OCI-LY7 (cell line): ENCODE measurements at regions not wholly inside any gene's neighbourhood (a gene's known extent, or its start where the extent isn't known, plus 50 kb on each side); places are given as distances from the start of the nearest gene placed in this dataset.

Source experiments
- BruUV-seq: library from RNA; stranded (reverse); fragments of 400-500 nt; replicated peaks from 2 replicates; lab custom pipeline; 2021; lab: Mats Ljungman, UMichigan
- CTCF ChIA-PET: fragments of 300-600 bp; sonication (Branson Sonifier 250); formaldehyde crosslinking; loops from one replicate; lab custom pipeline; 2022; ENCODE audit warnings: antibody characterized with exemption; ENCODE audit not compliant: unreplicated experiment; lab: Charles Lee
- POLR2A ChIA-PET: fragments of 300-600 bp; sonication (Branson Sonifier 250); formaldehyde crosslinking; loops from one replicate; lab custom pipeline; 2022; ENCODE audit warnings: antibody characterized with exemption; lab: Charles Lee
- DNase-seq: peaks from one replicate; pipeline ENCODE4 v3.0.0-alpha.2; 2015; ENCODE audit warnings: low spot score
- H2AFZ ChIP-seq: fragments of 200-600 bp; sonication (generic), shearing (Covaris generic); 2 replicates; pipeline ENCODE4 v1.6.1; 2014; ENCODE audit warnings: mild to moderate bottlenecking, antibody characterized with exemption, low read length, moderate library complexity
- H3K27ac ChIP-seq: fragments of 200-600 bp; sonication (generic); 2 replicates; pipeline ENCODE4 v1.5.1; 2014; ENCODE audit warnings: mixed run types, low read depth, mild to moderate bottlenecking, moderate library complexity, low read length, inconsistent platforms; ENCODE audit not compliant: poor library complexity, severe bottlenecking
- H3K36me3 ChIP-seq: fragments of 200-600 bp; sonication (generic); 2 replicates; pipeline ENCODE4 v1.6.1; 2014; ENCODE audit warnings: mild to moderate bottlenecking, antibody characterized with exemption, low read length, moderate library complexity, mixed read lengths; ENCODE audit not compliant: insufficient read depth
- H3K4me1 ChIP-seq: fragments of 200-600 bp; sonication (generic); 2 replicates; pipeline ENCODE4 v1.5.1; 2014; ENCODE audit warnings: mild to moderate bottlenecking, low read length; ENCODE audit not compliant: insufficient read depth, poor library complexity, severe bottlenecking
- H3K4me2 ChIP-seq: fragments of 200-600 bp; sonication (generic); 2 replicates; pipeline ENCODE4 v1.6.1; 2014; ENCODE audit warnings: mild to moderate bottlenecking, low read length
- H3K4me3 ChIP-seq: fragments of 200-600 bp; sonication (generic); 2 replicates; pipeline ENCODE4 v1.5.1; 2014; ENCODE audit warnings: mild to moderate bottlenecking, low read depth, low read length; ENCODE audit not compliant: poor library complexity, severe bottlenecking
- H3K79me2 ChIP-seq: fragments of 200-600 bp; sonication (generic); 2 replicates; pipeline ENCODE4 v1.6.1; 2016; ENCODE audit warnings: low read depth, mild to moderate bottlenecking, low read length, moderate library complexity, mixed read lengths; ENCODE audit not compliant: insufficient read depth
- H3K9me2 ChIP-seq: fragments of 200-600 bp; sonication (generic); 2 replicates; pipeline ENCODE4 v1.6.1; 2016; ENCODE audit warnings: mild to moderate bottlenecking, low read length, mixed read lengths; ENCODE audit not compliant: insufficient read depth
- H3K9me3 ChIP-seq: fragments of 200-600 bp; sonication (generic); 2 replicates; pipeline ENCODE4 v1.6.1; 2014; ENCODE audit warnings: mild to moderate bottlenecking, mixed run types, low read length, mixed read lengths
- H4K20me1 ChIP-seq: fragments of 200-600 bp; sonication (generic); 2 replicates; pipeline ENCODE4 v1.6.1; 2014; ENCODE audit warnings: mild to moderate bottlenecking, antibody characterized with exemption, low read length, moderate library complexity, mixed read lengths; ENCODE audit not compliant: insufficient read depth
- EZH2phosphoT487 ChIP-seq: fragments of 200-600 bp; sonication (generic); IDR thresholded peaks from 2 replicates; pipeline ENCODE4 v1.6.1; 2018; ENCODE audit warnings: low read depth, borderline replicate concordance, mild to moderate bottlenecking, mixed run types, antibody characterized with exemption, low read length, moderate library complexity, mixed read lengths
- intact Hi-C: fragments of 100-400 bp; cut with micrococcal nuclease; formaldehyde crosslinking; loops from one replicate; pipeline ENCODE4 v1.10.0; 2022; ENCODE audit not compliant: unreplicated experiment
- TF ChIP-seq, protein P1 (sequence below): fragments of 200-600 bp; sonication (generic); conservative IDR thresholded peaks from 2 replicates; pipeline ENCODE4 v1.5.1; 2014; ENCODE audit warnings: mild to moderate bottlenecking, antibody characterized with exemption, low read length, moderate library complexity, mixed read lengths

DNA sequence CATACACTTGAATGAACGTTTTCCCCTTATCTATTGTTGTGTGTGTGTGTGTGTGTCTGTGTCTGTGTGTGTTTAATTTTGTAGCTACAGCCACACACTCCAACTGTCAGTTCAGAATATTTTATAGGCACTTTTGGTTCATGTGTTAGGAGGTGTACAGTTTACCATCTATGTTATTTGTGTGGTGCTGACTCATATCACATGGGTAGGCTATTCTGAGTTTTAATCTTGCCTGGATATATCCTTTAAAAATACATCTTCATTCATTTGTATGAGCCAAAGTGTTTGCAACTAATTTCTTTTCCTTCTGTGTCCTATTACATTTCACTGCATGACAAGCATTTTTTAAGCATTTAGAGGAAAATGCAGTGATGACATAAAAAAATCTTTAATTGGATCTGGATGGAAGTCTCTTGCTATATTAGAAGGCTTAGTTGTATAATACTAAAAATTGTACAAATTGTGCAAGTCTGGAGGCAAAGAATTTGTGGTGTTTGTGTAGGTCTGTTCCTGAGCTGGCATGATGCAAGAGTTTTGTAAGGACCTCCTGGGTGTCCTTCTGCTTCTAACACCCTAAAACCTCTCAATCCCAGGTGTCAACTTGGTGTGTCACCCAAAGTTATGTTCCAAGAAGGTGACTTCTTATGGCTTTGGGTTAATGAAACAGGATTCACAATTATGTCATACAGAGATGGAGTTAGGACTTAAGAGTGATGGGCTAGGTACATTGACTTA, 52.4 kb upstream of the HMHB1 start:
- ChIA-PET CTCF (no interaction called here), POLR2A (interaction anchor here (0.6 kb wide), 2 partner anchors 10 to 1042 kb away, joined by 3 to 4 read pairs; no protein-coding TSS in a partner anchor)
- BruUV-seq, result no TSS peak
- Histone ChIP-seq H3K79me2 (no peaks in the 10 kb centered on the region), H3K36me3 (no peaks in the 10 kb centered on the region), H3K4me3 (no peak overlapping the region), H3K4me1 (no peaks in the 10 kb centered on the region), H3K9me2 (no peaks in the 10 kb centered on the region), H3K27ac (no peak overlapping the region), H3K9me3 (no peaks in the 10 kb centered on the region), H2AFZ (no peak overlapping the region), H4K20me1 (no peaks in the 10 kb centered on the region), H3K4me2 (no peak overlapping the region)
- intact Hi-C loops, result no loop called here
- no peak for DNase-seq
- TF ChIP-seq, protein P1, sequence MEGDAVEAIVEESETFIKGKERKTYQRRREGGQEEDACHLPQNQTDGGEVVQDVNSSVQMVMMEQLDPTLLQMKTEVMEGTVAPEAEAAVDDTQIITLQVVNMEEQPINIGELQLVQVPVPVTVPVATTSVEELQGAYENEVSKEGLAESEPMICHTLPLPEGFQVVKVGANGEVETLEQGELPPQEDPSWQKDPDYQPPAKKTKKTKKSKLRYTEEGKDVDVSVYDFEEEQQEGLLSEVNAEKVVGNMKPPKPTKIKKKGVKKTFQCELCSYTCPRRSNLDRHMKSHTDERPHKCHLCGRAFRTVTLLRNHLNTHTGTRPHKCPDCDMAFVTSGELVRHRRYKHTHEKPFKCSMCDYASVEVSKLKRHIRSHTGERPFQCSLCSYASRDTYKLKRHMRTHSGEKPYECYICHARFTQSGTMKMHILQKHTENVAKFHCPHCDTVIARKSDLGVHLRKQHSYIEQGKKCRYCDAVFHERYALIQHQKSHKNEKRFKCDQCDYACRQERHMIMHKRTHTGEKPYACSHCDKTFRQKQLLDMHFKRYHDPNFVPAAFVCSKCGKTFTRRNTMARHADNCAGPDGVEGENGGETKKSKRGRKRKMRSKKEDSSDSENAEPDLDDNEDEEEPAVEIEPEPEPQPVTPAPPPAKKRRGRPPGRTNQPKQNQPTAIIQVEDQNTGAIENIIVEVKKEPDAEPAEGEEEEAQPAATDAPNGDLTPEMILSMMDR, result no peak
- no peak for TF ChIP-seq EZH2phosphoT487

DNA sequence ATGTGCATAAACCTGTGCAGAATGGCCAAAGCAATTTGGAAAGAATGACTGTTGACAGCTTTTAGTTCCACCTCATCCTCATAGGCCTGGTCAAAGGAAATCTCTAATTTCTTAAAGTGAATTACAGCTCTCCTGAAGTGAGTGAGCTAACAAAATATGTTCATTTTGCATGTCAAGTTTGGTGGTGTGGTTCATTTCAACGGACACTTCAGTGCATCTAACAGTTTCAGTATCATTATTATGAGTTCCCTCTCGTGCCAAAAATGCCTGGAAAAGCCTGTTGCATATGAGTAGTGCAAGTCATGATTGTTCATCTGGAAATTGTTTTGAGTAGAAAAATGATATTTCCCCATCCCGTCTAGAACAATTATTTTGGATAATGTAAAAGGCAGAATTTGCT, 53.2 kb upstream of the HMHB1 start:
- TF ChIP-seq, protein P1, result no peak
- TF ChIP-seq EZH2phosphoT487, result no peak
- intact Hi-C loops, result no loop called here
- Histone ChIP-seq H3K4me3 (no peak overlapping the region), H3K79me2 (no peaks in the 10 kb centered on the region), H4K20me1 (no peaks in the 10 kb centered on the region), H2AFZ (no peak overlapping the region), H3K4me2 (no peak overlapping the region), H3K9me2 (no peaks in the 10 kb centered on the region), H3K27ac (no peak overlapping the region), H3K36me3 (no peaks in the 10 kb centered on the region), H3K4me1 (no peaks in the 10 kb centered on the region), H3K9me3 (no peaks in the 10 kb centered on the region)
- no peak for DNase-seq
- CTCF ChIA-PET, result no interaction called here
- POLR2A ChIA-PET, result interaction anchor here (0.6 to 1.2 kb wide), 4 partner anchors 9 to 18 kb away, joined by 3 to 4 read pairs (median 4); no protein-coding TSS in a partner anchor
- no TSS peak for BruUV-seq

DNA sequence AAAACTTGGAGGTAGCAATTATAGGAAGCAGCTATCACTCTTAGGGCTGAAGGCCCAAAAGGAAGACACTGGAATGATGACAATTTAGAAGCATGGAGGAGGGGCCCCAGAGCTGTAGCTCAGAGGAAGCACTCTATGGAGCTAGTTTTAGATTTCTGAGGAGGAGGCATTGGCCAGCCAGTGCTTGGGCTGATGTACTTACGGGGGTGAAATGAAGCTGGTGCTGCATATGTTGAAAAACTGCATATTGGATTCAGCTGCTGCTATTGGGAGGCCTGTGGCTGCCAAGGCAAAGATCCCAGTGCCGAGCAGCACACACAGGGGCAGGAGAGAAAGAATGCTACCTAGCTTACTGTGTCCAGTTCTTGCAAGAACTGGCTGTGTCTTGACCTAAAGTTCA, 53.9 kb upstream of the HMHB1 start:
- no TSS peak for BruUV-seq
- Histone ChIP-seq H3K9me2 (no peaks in the 10 kb centered on the region), H3K4me1 (no peaks in the 10 kb centered on the region), H3K36me3 (no peaks in the 10 kb centered on the region), H3K4me2 (no peak overlapping the region), H2AFZ (no peak overlapping the region), H3K9me3 (no peaks in the 10 kb centered on the region), H4K20me1 (no peaks in the 10 kb centered on the region), H3K27ac (no peak overlapping the region), H3K4me3 (no peak overlapping the region), H3K79me2 (no peaks in the 10 kb centered on the region)
- POLR2A ChIA-PET, result interaction anchor here (1.0 to 1.2 kb wide), 4 partner anchors 11 to 17 kb away, joined by 3 to 4 read pairs (median 3); no protein-coding TSS in a partner anchor
- intact Hi-C loops, result no loop called here
- DNase-seq, result no peak
- CTCF ChIA-PET, result no interaction called here
- TF ChIP-seq EZH2phosphoT487, result no peak
- TF ChIP-seq, protein P1, result no peak
